ENCODE measurements at regions not wholly inside any gene's neighbourhood (a gene's known extent, or its start where the extent isn't known, plus 50 kb on each side); places are given as distances from the start of the nearest gene placed in this dataset.

- TF ChIP-seq, protein P1, sequence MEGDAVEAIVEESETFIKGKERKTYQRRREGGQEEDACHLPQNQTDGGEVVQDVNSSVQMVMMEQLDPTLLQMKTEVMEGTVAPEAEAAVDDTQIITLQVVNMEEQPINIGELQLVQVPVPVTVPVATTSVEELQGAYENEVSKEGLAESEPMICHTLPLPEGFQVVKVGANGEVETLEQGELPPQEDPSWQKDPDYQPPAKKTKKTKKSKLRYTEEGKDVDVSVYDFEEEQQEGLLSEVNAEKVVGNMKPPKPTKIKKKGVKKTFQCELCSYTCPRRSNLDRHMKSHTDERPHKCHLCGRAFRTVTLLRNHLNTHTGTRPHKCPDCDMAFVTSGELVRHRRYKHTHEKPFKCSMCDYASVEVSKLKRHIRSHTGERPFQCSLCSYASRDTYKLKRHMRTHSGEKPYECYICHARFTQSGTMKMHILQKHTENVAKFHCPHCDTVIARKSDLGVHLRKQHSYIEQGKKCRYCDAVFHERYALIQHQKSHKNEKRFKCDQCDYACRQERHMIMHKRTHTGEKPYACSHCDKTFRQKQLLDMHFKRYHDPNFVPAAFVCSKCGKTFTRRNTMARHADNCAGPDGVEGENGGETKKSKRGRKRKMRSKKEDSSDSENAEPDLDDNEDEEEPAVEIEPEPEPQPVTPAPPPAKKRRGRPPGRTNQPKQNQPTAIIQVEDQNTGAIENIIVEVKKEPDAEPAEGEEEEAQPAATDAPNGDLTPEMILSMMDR (IDR thresholded peaks at IDR 0.05 in 8 of 11, conservative IDR thresholded peaks at IDR 0.05 in 3 of 11): no peak
- TF ChIP-seq POLR2A (IDR thresholded peaks at IDR 0.05) (no peak), POLR2AphosphoS5 (IDR thresholded peaks at IDR 0.05) (no peak)
Observed at GRCh38 chr20:57835588-57836455, 126.0 kb upstream of the PMEPA1 start.
